ENCODE measurements at regions not wholly inside any gene's neighbourhood (a gene's known extent, or its start where the extent isn't known, plus 50 kb on each side); places are given as distances from the start of the nearest gene placed in this dataset.

GRCh38 chr9:73229543-73229942 is 77.9 kb downstream of the ANXA1 start:
- TF ChIP-seq ZNF274 (IDR thresholded peaks at IDR 0.05; ENCODE audit: low read depth, low read length), result no peak
- TF ChIP-seq YY1 (IDR thresholded peaks at IDR 0.05; ENCODE audit: insufficient read depth, insufficient read length), result no peak
